ENCODE measurements at regions not wholly inside any gene's neighbourhood (a gene's known extent, or its start where the extent isn't known, plus 50 kb on each side); places are given as distances from the start of the nearest gene placed in this dataset.

DNA sequence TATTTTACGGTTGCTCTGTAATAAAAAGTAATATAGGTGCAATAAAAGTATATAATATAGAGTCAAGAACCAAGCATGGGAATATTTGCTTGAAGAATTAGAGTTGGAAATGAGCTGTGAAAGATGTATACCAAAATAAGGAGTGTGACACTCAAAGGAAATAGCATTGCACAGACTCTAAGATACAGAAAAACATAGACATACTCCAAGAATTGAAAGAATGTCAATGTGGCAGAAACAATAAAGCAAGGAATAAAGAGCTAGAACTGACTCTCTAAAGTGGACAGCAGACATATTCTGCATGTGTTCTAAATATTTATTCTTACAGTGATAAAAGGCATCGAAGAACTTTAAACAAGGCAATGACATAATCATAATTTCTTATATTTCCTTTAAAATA is 561.1 kb upstream of the SETBP1 start:
- Histone ChIP-seq H3K27ac (ENCODE audit: low read length) (no peak overlapping the region), H3K27me3 (ENCODE audit: control insufficient read depth, insufficient read depth, low read length) (peaks cover 2% of the 10 kb centered on the region), H3K9me3 (ENCODE audit: control insufficient read depth, insufficient read depth, low read length) (no peaks in the 10 kb centered on the region), H3K36me3 (ENCODE audit: control insufficient read depth, insufficient read depth, low read length) (no peaks in the 10 kb centered on the region), H3K4me1 (ENCODE audit: control insufficient read depth, insufficient read depth, low read length) (no peaks in the 10 kb centered on the region), H3K4me3 (ENCODE audit: low read length) (no peak overlapping the region)
- no peaks in the 10 kb centered on the region for H3K36me3 Mint-ChIP-seq
- DNase-seq, result no peak
- no peak overlapping the region for H3K27ac Mint-ChIP-seq
- 100% methylated on average over 1 of the region's 2 CpGs for WGBS (ENCODE audit: insufficient coverage)
- H3K4me3 Mint-ChIP-seq, result no peak overlapping the region
- peaks cover 7 to 23% of the 10 kb centered on the region in 2 donors for H3K27me3 Mint-ChIP-seq (ENCODE audit: low read depth in 2 of 2)
- no peaks in the 10 kb centered on the region for H3K9me3 Mint-ChIP-seq
- peaks cover 6 to 7% of the 10 kb centered on the region in 2 donors for H3K4me1 Mint-ChIP-seq
- no peak for ATAC-seq
- intact Hi-C loops (cut with micrococcal nuclease), result no loop called here
- TF ChIP-seq, protein P1, sequence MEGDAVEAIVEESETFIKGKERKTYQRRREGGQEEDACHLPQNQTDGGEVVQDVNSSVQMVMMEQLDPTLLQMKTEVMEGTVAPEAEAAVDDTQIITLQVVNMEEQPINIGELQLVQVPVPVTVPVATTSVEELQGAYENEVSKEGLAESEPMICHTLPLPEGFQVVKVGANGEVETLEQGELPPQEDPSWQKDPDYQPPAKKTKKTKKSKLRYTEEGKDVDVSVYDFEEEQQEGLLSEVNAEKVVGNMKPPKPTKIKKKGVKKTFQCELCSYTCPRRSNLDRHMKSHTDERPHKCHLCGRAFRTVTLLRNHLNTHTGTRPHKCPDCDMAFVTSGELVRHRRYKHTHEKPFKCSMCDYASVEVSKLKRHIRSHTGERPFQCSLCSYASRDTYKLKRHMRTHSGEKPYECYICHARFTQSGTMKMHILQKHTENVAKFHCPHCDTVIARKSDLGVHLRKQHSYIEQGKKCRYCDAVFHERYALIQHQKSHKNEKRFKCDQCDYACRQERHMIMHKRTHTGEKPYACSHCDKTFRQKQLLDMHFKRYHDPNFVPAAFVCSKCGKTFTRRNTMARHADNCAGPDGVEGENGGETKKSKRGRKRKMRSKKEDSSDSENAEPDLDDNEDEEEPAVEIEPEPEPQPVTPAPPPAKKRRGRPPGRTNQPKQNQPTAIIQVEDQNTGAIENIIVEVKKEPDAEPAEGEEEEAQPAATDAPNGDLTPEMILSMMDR (IDR thresholded peaks at IDR 0.05), result no peak

DNA sequence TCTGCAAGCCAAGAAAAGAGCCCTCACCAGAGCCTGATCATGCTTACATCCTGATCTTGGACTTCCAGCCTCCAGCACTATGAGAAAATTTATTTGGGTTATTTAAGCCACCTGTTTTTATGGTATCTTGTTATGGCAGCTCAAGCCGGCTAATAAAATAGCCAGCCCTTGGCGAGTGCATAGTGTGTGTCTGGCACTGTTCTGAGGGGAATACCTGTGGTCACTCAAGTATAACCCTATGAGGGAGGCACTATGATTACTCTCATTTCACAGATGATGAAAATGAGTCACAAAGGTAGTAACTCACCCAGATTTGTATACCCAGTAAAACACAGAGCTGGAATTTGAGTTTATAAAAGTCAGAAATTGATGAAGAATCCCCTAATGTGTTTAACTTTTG is 556.9 kb upstream of the SETBP1 start:
- no peaks in the 10 kb centered on the region for H3K9me3 Mint-ChIP-seq
- H3K27me3 ChIP-seq (ENCODE audit: control insufficient read depth, insufficient read depth, low read length), result no peaks in the 10 kb centered on the region

DNA sequence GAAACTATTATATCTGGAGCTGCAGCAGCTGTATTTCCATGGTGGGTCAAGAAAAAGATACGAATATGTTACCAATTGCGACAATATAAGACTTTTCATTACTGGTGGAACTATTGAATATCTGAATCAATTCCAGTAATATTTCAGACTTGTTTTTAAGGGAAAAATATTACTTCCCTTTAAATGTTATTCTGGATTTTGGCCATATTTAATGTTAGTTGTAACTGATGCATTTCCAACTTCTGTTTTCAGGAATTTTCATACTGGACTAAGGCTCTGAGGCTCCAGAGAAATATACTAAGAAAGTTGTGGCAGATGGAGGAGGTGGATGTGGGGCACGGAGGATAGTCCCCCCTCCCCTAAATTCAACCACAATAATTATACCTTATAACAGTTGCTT is 555.2 kb upstream of the SETBP1 start:
- Mint-ChIP-seq H3K36me3 (no peaks in the 10 kb centered on the region), H3K4me1 (peaks cover 6 to 7% of the 10 kb centered on the region in 2 donors), H3K9me3 (no peaks in the 10 kb centered on the region), H3K27ac (no peak overlapping the region), H3K27me3 (ENCODE audit: low read depth in 2 of 2) (peaks cover 0 to 7% of the 10 kb centered on the region in 2 donors), H3K4me3 (no peak overlapping the region)
- Histone ChIP-seq H3K27me3 (ENCODE audit: control insufficient read depth, insufficient read depth, low read length) (no peaks in the 10 kb centered on the region), H3K4me1 (ENCODE audit: control insufficient read depth, insufficient read depth, low read length) (no peaks in the 10 kb centered on the region), H3K27ac (ENCODE audit: low read length) (no peak overlapping the region), H3K4me3 (ENCODE audit: low read length) (no peak overlapping the region), H3K9me3 (ENCODE audit: control insufficient read depth, insufficient read depth, low read length) (no peaks in the 10 kb centered on the region), H3K36me3 (ENCODE audit: control insufficient read depth, insufficient read depth, low read length) (no peaks in the 10 kb centered on the region)
- TF ChIP-seq, protein P1 (IDR thresholded peaks at IDR 0.05), result no peak
- intact Hi-C loops (cut with micrococcal nuclease), result no loop called here
- ATAC-seq (no peak), DNase-seq (no peak)
- no CpG with 5 or more reads among the region's 3 CpGs for WGBS (ENCODE audit: insufficient coverage)

More for the DNA sequence above, 556.9 kb upstream of the SETBP1 start:
- WGBS (ENCODE audit: insufficient coverage), result 97% methylated on average over 2 of the region's 2 CpGs
- H3K36me3 ChIP-seq (ENCODE audit: control insufficient read depth, insufficient read depth, low read length), result no peaks in the 10 kb centered on the region
- H3K4me3 Mint-ChIP-seq, result no peak overlapping the region
- H3K4me1 Mint-ChIP-seq, result peaks cover 6 to 7% of the 10 kb centered on the region in 2 donors
- no peaks in the 10 kb centered on the region for H3K9me3 ChIP-seq (ENCODE audit: control insufficient read depth, insufficient read depth, low read length)
- no peak overlapping the region for H3K27ac ChIP-seq (ENCODE audit: low read length)
- no peak overlapping the region for H3K4me3 ChIP-seq (ENCODE audit: low read length)
- no peaks in the 10 kb centered on the region for H3K27me3 Mint-ChIP-seq (ENCODE audit: low read depth in 2 of 2)
- no peak for DNase-seq
- H3K27ac Mint-ChIP-seq, result no peak overlapping the region
- H3K36me3 Mint-ChIP-seq, result no peaks in the 10 kb centered on the region
- no peak for ATAC-seq
- H3K4me1 ChIP-seq (ENCODE audit: control insufficient read depth, insufficient read depth, low read length), result no peaks in the 10 kb centered on the region
- intact Hi-C loops (cut with micrococcal nuclease), result no loop called here
- TF ChIP-seq, protein P1 (IDR thresholded peaks at IDR 0.05), result no peak

DNA sequence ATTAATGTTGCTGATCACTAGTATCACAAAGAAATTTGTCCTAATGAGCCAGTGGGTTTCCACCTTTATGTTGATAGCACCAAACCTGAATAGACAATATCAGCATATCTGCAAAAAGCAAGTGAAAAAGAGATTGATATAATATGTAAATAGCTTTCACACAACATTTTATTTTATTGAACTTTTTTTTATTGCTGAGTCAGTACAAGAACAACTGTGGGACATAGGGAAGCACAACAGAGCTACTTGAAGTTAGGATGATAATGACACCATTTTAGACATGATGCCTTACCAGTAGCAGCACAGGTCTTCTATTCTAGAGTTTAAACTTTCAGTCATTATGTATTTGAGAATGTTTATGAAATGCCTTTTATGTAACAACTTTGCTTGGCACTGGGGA is 554.1 kb upstream of the SETBP1 start:
- Mint-ChIP-seq H3K27ac (no peak overlapping the region), H3K27me3 (ENCODE audit: low read depth in 2 of 2) (peaks cover 2 to 14% of the 10 kb centered on the region in 2 donors), H3K9me3 (no peaks in the 10 kb centered on the region), H3K36me3 (no peaks in the 10 kb centered on the region), H3K4me1 (peaks cover 0 to 5% of the 10 kb centered on the region in 2 donors), H3K4me3 (no peak overlapping the region)
- TF ChIP-seq, protein P1 (IDR thresholded peaks at IDR 0.05), result no peak
- Histone ChIP-seq H3K36me3 (ENCODE audit: control insufficient read depth, insufficient read depth, low read length) (no peaks in the 10 kb centered on the region), H3K4me3 (ENCODE audit: low read length) (no peak overlapping the region), H3K27me3 (ENCODE audit: control insufficient read depth, insufficient read depth, low read length) (no peaks in the 10 kb centered on the region), H3K9me3 (ENCODE audit: control insufficient read depth, insufficient read depth, low read length) (no peaks in the 10 kb centered on the region), H3K4me1 (ENCODE audit: control insufficient read depth, insufficient read depth, low read length) (no peaks in the 10 kb centered on the region), H3K27ac (ENCODE audit: low read length) (no peak overlapping the region)
- DNase-seq (no peak), ATAC-seq (no peak)
- intact Hi-C loops (cut with micrococcal nuclease), result no loop called here

Measured in natural killer cell (primary cell).